Suppressor macrophage (primary cell): ENCODE measurements at regions not wholly inside any gene's neighbourhood (a gene's known extent, or its start where the extent isn't known, plus 50 kb on each side); places are given as distances from the start of the nearest gene placed in this dataset.
A peak's percentile ranks its signal among the peaks of the same experiment; 100 is the strongest.
"Not testable (repeated sequence)": the region's sequence is repeated elsewhere in the genome, so short reads cannot be mapped to it uniquely, and the experiment has no call there.

Source experiments
- DNase-seq, 4 experiments: peaks; one replicate each; pipeline ENCODE4 v3.0.0-alpha.2; 2020 to 2022

DNA sequence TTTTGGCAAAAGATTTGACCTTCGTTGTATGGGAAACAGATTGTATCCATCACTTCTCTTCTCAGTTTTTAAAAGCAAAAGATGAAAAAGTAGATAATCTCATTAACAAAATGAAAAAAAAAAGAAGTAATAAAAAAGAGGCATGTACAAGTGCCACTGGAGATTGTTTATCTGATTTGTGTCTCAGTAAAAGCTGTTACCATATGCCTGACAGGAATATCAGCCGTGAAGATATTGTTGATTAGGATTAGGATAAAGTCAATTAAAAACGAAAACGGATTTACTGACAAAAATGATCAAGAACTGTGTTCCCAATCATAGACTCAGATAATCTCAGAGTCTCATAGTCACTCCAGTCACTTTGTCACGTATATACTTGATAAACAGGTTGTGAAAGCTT lies 842.1 kb upstream of the SLC10A2 start:
- no peak for DNase-seq

DNA sequence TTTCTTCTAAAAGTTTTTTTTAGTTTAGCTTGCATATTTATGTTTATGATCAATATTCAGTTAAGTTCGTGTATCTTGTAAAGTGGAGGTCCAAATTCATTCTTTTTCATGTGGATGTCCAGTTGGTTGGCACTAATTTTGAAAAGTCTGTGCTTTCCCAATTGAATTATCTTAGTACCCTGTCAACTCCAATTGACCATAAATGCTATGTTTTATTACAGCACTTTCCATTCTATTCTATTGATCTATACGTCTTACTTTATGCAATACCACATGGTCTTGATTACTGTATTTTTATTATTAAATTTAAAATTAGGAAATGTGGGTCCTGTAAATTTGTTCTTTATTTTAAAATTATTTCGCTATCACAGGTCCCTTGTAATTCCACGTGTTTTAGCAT lies 837.6 kb upstream of the SLC10A2 start:
- no peak for DNase-seq

DNA sequence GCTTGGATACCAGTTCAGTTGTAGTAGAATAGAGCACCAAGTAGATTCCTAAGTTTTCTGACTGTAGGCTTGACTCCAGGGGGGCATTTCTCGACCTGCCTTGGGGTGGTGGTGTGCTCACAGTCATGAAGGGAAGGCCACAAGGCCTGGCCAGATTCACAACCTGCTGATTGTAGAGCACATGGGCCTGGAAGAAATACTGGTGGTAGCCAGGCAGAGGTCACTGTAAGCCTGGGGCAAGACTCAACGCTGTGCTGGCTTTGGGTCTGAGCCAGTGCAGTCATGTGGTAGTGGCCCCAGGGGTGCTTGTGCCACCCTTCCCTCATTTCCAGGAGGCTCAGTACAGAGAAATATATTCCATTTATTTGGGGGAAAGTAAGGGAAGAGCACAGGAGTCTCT lies 832.3 kb upstream of the SLC10A2 start:
- no peak for DNase-seq

DNA sequence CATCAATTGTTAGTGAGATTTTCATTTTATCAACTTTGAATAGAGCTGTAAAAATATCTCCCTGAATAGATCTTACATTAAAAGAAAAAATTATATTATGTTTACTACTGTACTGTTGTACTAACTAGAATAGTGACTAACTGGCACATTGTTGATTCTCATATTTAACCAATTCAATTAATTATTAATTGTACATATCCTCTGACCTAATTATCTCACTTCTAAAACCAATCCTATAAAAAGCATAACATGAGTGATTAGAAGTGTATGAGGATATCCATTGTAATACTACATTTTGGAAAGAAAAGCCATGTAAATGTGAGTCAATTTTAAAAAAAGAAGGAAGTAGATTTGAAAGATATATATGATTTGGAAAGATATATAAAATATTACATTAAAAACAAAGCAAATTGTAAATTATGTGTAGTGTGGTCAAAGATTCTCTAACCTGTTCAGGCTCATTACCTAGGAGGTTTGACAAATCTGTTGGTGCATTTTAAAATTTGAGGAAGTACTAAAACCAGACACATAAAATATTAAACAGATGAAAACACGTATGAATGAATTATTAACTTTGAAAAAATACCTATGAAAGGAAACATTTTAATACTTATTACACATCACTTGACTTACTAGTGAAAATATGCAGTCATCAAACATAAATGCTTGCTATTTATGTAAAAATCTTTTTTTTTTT lies 829.8 kb upstream of the SLC10A2 start:
- no peak for DNase-seq

DNA sequence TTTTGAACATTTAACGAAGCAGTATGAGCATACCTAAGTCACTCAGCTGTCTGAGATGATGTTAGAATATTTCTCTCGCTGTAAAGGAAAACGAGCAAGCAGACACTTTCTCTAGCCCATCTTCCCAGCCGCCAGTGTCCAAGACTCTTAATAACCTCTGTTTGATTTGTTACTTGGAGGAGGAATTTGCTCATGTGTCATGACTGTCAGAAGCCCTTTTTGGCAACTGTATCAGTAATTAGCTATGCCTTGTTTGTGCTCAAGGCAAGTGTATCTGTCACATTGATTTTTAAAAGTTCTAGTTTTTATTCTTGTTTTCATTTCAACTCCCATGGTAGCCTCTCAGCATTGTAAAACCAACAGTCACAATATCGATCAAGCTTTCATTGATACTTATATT lies 828.4 kb upstream of the SLC10A2 start:
- DNase-seq = no peak

DNA sequence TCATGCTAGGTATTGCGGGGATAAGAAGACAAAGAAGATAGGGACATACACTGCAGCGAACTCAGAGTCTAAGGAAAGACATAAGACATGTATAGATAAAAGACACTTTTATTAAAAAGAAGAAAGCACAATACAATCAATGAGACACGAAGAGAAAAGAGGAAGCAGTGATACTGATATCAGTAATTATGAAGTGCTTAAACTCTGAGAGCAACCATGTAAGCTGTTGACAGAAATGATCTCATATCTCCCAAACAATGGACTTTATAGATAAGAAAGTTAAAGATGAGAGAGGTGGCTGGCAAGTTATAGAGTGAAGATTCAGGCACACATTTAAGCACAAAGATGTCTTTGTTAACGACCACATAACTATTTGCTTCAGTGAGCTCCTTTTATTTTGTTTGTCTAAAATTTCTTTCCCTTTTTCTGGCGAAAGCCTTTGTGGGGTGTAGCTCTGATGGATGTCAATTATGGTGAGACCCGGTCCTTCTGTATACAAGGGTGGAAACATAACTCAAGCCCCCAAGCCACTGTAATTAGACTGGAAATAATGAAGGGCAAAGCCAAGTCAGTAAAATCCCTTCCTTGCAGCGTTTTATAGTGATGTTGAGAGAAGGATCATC lies 818.0 kb upstream of the SLC10A2 start:
- no peak for DNase-seq

DNA sequence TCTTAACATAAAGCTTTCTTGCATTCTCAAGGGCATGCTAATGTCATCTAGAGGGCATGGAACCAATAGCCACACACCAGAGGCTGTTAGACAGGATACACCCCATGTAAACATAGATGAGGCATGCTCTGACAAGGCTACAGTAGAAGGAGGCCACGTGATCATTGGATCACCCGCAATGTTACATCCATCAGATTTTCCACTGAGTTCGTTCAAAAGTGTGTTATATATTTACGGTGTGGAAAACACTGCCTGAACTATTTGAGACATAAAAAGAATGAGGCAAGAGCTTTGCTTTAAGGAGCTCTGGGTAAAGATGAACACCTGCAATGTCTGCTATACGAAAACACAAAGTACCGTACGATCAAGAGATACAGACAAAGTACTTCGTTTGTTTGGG lies 817.5 kb upstream of the SLC10A2 start:
- DNase-seq = no peak

DNA sequence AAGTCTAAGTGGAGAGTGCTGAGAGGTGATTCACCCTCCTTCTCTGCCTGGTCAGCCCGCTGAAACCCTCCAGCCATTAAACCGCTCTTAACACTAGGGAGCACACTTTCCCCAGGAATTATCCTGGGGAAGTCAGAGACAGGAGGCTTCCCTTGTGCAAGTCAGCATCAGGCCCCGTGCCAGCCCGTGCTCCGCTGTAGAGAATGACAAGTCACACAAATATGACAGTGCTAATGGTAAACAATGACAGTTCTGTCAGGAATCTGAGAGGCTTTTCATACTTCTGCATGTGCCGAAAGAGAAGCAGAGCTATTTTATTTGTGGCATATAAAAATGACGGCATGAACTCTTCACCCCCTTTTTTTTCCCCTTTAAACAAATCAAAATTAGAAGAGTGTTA lies 816.9 kb upstream of the SLC10A2 start:
- DNase-seq = peak; percentile 21 to 50 (median 34)

DNA sequence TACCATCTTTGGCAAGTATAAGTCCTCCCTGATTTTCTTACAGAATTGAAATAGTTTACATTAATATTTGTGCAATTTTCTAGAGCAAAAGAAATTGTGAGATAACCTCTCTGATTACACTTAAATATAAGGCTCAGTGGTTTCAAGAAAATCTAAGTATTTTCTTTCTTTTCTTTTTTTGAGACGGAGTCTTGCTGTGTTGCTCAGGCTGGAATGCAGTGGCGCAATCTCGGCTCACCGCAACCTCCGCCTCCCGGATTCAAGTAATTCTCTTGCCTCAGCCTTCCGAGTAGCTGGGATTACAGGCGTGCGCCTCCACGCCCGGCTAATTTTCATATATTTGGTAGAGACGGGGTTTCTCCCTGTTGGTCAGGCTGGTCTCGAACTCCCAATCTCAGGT lies 813.9 kb upstream of the SLC10A2 start:
- DNase-seq = not testable (repeated sequence)

DNA sequence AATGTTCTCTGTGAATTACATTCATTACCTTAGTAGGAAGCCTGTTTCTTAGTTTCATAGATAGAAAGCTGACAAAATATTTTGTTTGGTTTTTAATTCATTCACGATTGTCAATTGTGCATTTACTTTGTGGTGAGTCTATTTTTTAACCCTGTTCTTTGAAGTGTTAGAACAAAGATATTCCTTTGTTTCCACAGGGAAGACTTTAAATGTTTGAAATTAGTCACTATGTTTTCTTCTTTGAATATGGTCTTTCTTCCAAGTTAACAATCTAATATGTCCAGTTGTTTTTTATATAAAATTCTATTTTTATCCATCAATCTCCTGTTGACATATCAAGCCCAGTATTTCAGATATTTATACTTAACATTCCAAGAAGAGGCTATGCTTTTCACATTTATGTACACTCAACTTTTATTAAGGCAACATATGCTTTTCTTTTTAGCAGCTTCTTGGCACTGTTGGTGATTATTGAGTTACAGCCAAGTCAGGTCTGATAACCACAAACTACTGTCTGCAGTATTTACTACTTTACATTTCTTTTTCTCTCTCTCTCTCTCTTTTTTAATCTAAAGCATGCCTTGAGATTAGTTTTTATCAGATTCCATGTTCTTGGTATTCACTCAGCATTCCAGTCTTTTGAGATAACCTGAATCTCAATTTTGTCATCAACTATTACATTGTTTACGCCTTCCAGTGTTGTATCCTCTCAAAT lies 812.8 kb upstream of the SLC10A2 start:
- no peak for DNase-seq

DNA sequence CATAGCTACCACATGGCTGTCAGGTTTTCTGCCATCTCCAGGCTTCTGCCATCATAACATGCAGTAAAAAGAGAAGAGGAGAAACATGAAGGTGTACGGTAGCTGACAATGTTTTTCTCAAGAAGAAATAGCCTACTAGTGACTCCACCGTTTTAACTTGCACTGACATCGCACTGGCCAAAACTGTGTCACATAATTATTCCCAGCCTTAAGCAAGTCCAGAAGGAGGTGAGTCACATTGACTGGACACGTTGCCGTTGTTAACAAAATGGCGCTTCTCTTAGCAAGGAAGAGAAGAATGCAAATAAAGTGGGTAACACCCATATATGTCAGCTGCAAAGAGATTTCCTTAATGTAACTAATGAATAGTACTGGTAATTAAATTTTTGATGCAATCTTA lies 810.4 kb upstream of the SLC10A2 start:
- no peak for DNase-seq

DNA sequence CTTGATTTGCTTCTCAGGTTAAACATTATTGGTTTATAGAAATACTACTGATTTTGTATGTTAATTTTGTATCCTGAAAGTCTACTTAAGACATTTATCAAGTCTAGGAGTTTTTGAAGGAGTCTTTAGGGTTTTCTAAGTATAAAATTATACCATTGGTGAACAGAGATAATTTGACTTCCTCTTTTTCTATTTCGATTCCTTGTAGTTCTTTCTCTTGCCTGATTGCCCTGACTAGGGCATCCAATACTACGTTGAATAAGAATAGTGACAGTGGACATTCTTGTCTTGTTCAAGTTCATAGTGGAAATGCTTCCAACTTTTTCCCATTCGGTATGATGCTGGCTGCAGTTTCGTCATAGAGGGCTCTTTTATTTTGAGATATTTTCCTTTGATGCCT lies 807.5 kb upstream of the SLC10A2 start:
- DNase-seq = no peak

DNA sequence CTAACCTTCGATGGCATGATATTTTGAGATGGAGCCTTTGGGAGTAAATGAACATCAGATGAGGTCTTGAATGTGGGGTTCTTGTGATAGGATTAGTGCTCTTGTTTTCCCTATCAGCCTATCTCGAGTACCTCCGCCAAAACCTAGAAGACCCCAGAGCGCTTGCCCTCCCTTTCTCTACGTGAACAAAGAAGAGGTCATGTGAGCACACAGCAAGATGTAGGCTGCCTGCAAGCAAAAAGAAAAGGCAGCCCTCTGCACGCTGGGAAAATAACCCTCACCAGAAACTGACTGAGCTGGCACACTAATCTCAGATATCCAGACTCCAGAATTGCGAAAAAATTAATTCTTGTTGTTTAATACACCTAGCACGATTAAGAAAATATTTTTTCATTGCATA lies 799.8 kb upstream of the SLC10A2 start:
- DNase-seq = no peak

DNA sequence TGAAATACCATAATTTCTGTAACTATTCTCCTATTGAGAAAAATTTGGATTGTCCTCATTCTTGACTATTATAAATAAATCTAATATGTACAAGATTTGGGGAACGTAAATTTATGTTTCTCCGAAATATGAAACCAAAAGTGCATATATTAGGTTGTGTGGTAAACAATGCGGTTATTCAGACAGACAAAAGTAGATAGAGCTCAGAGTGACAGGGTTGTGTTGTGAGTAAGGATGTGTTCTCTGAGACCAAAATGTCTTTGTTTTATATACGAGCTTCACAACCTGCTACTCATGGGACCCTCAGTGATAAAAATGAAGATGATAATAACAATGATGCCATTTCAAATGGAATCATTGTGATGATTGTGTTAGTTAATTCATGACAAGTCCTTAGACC lies 796.3 kb upstream of the SLC10A2 start:
- DNase-seq = no peak

DNA sequence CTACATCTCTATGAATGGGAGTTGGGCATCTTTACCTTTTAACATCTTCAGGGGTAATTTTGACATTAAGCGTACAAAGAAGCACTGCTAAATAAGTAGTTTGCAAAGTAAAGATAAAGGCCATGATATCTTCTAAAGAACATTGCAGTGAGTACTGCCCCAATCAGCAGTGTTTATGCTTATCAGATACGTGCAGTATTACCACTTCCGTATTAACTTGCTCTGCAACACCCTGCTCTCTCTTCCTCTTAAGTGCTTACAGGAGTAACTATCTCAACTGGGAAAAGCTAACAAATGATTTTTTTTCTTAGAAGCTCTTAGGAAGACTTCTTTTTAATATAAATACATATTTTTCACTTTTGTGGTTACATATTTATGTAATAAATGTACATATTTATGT lies 793.7 kb upstream of the SLC10A2 start:
- peak in 1 of 4 experiments; percentile 13 for DNase-seq

DNA sequence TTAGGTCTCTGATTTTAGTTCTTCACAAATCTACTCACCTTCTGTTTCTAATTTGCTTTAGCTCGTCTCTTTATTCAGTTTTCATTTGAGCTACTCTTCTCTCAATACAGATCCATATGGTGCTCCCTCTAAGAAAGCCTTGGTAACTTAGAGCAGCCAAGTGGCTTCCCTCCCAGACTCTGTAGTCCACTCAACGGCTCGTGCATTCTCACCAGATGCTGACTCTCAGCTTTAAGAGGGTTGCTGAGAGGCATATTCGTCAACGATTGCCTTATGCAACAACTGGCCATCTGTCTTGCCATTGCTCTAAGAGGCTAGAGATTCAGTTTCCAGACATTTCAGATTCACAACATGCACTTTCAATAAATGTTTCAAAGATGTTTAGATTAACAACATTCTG lies 785.8 kb upstream of the SLC10A2 start:
- DNase-seq = no peak

DNA sequence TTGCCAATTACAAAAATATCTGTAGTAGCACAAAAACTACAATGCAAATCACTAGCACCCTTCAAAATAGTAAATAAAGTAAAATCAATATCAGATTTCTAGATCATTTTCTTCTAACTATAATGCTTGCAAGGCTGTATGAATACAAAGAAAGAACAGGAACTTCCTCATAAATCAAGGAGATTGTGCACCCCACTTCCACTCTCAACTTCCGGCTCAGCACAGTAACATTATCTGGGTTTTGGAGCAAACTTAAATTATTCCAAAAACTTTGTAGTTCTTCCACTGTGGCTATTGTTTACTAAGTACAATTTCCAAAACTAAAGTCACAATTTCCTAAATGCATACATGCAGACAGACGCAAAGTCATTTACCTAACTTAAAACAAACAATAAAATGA lies 778.3 kb upstream of the SLC10A2 start:
- no peak for DNase-seq

DNA sequence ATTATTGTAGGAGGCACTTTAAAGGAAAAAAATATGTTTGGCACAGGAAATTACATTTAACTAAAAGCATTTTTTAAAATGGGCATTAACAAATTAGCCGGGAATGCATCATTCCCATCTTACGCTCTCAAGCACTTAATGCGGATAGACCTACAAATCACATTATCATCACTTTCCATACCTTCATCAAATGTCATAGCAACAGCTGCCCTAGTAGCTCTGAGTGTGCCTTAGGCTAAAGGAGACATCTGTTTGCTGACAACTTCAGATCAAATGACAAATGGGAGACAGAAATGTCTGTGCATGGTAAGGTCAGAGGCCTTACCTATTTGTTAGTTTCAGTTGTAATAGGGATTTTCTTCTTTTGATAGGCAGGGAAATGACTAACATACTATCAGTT lies 773.2 kb upstream of the SLC10A2 start:
- no peak for DNase-seq

DNA sequence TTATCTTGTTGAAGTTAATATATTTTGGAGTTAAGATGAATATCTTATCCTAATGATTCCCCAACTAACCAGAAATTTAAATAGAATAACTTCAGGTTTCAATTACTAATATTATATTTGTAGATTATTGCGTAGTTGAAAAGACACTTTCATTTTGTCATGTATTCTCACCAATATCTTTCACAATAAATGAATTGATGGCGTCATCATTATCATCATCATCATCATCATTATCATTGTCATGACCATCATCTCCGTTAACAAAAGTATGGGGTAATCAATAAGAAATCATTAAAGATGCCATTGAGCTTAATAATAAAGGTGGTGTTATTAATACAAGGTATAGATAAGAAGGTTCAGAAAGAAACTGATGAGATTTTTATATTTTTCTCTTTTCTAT lies 768.8 kb upstream of the SLC10A2 start:
- DNase-seq = no peak

DNA sequence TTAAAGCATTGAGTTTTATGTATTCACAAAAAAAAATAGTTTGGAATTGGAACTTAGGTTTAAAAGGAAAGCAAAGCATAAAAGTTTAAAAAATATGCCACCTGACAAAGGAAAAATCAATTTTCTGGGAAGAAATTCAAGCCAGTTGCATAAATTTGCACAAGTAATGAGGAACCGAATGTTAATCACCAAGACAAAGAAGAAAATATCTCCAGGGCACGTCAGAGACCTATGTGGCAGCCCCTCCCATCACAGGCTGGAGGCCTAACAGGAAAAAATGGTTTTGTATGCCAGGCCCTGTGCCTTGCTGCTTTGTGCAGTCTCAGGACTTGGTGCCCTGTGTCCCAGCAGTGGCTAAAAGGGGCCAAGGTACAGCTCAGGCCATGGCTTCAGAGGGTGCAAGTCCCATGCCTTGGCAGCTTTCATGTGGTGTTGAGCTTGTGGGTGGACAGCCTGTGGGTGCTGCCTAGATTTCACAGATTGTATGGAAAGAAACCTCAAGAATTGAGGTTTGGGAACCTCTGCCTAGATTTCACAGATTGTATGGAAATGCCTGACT lies 767.2 kb upstream of the SLC10A2 start:
- DNase-seq = no peak

DNA sequence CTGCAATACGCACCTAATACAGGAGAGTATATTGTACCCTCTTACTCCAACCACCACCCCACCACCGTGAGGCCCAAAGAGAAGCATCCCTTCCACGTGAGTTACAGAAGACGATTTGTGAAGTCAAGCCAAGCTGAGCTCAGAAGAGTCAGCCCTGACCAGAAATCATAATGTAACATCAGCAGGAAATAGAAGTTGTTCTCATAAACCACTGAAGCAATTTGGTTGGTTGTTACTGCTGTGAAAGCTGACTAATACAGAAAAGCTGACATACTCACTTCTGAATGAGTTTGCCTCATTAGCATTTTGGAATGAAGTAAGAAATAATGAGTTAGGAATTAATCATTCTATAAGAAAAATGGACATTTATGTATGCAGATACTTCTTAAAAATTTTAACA lies 749.4 kb upstream of the SLC10A2 start:
- no peak for DNase-seq

DNA sequence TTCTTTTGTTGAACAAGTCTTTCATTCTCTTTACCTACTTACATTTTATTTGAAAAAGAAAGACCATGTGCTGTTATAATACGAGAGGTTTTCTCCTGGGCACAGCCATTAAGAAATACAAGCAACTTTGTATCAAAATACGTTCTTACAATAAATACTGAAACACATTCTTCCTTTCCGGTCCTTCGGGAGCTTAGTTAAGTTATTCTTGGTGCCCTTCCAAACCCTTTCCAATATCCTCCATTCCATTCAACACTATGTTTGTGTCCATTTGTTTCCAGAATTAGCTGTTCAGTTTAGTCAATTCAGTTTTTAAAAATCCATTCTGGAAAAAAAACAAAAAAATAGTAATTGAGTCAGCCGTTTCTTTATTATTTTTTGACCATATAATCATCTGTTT lies 746.8 kb upstream of the SLC10A2 start:
- DNase-seq = no peak

DNA sequence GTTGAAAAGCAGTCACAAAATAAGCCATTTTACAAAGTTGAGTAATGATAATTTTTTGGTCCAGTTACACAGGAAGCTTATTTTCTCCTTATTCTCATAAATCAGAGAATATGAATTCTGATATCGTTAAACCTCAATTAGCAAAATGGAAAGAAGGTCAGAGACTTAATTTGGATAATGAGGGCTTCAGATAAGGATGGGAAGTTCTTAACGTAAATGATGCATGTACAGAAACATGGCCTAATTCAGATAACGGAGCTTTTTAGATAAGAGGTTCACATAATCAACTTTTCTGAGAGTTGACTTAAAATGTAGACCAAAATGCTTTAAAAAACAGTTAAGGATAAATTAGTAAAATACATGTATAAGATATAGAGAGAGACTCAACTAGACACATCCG lies 746.3 kb upstream of the SLC10A2 start:
- no peak for DNase-seq

DNA sequence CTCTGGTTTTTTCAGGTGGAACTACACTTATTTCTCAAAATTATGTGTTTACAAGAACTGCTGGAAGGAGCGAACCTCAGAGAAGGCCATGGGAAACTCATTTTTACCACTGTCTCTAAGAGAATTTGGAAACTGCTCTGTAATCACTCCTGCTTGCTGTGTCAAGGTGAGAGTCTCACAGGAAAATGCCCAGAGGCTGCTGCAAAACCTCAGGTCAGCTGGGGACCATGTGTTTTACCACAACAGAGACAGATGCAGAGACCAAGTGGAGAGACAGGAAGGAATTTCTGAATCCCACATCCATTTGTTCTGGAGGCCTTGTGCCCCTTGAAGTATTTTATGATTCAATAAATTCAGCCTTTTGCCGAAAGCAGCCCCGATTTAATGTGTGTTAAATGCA lies 743.8 kb upstream of the SLC10A2 start:
- DNase-seq = no peak
